DMS 273 (cell line): ENCODE measurements at regions not wholly inside any gene's neighbourhood (a gene's known extent, or its start where the extent isn't known, plus 50 kb on each side); places are given as distances from the start of the nearest gene placed in this dataset.
A peak's percentile ranks its signal among the peaks of the same experiment; 100 is the strongest.

Experiments used
- DNase-seq: peaks from one replicate; lab custom pipeline; 2025; ENCODE audit not compliant: unreplicated experiment; lab: John Stamatoyannopoulos, UW

DNA sequence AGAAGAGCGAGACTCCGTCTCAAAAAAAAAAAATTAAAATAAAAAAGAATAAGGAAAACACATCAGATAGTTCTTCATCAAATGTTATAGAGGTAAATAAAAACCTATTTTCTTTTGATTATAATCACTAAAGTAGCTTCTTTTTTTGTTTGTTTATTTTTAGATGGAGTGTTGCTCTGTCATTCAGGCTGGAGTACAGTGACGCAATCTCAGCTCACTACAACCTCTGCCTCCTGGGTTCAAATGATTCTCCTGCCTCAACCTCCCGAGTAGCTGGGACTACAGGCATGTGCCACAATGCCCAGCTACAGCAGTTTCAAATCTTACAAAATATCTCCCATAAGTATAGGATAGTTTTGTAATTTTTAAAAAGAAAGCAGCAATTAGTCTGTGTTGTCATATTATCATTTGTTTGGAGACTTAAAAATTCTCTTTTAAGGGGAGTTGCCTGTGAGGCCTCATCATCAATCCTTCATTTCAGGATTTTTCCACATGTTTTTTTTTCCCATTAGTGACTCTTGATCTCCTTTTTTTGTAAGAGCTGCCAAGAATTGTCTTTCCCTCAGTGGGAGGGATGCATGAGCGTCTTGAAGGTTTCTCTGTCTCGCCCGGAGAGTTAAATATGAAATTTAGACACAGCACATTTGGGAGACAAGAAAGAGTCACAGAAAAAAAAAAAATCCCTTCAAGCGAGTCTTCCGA, 275.9 kb downstream of the CDCA7 start:
- DNase-seq = no peak

DNA sequence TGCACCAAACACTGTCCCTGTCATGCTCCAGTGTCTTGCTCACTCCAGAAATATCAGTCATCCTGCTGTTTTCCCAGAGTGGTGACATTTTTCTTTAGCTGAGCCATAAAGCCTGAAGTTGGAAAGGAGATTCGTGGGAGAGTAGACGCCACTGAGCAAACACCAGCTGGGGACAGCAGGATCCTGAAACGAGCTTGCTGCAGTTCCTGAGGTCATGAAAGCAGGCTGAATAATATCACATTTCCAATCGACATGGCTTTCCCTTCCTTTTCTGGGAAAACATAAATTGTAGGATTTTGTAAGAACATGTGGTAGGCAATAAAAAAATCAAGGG, 276.4 kb downstream of the CDCA7 start:
- DNase-seq = peak; percentile 26

DNA sequence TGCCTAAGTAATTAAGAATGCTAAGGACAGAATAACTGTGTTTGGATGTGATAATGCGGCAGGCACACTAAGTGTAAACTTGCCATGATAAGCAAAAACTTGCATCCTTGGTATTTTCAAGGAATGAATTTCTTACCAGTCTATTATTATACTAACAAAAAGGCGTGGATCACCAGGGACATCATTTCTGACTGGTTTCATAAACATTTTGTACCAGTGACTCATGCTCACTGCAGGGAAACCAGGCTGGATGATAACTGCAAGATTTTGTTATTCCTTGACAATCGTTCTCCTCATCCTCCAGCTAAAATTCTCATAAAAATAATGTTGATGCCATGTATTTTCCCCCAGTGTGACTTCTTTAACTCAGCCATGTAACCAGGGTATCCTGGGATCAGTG, 289.5 kb downstream of the CDCA7 start:
- no peak for DNase-seq

DNA sequence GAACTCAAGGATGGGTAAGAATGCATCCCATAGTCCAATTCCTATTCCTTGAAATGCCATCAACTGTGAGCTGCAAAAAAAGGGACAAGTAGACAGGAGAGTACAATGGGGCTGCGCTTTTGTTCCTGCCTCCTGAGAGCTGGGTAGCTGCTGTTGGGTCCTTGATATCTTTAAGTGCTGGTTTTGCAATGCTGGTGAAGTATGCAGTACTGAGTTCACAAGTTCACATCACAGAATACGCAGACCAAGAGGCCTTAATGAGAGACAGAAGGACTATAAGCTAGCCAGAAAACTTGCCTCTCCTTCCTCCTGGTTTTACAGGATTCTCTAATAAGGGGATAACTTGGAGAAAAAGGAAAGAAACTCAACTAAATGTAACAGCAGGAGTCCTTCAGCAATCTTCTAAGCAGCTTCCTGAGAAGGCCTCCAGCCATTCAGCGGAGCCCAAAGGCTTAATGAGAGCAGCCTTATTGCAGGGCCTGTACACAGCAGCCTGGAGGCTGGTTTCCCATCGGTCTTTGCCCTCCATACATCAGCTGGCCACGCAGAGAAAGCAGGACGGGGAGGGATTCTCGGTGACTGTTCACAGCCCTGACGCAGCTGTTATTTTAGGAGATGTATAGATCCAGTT, 293.1 kb downstream of the CDCA7 start:
- no peak for DNase-seq

DNA sequence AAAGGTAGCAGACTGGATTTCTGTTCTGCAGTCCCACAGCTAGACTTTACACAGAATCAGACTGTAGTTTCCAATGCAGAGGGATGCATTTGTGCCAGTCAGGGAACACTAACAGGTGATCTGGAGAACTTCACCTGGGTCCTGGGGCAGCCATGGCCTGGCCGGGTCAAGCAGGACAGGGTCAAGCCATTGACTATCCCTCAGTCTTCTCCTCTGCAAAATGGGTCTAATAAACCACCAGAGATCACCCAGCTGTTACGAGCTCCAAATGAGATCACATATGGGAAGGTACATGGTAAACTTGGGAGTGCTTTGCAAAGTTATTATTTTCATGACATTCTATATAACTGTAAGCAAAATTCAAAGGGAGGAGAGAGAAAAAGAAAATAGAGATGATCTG, 294.1 kb downstream of the CDCA7 start:
- DNase-seq = no peak

DNA sequence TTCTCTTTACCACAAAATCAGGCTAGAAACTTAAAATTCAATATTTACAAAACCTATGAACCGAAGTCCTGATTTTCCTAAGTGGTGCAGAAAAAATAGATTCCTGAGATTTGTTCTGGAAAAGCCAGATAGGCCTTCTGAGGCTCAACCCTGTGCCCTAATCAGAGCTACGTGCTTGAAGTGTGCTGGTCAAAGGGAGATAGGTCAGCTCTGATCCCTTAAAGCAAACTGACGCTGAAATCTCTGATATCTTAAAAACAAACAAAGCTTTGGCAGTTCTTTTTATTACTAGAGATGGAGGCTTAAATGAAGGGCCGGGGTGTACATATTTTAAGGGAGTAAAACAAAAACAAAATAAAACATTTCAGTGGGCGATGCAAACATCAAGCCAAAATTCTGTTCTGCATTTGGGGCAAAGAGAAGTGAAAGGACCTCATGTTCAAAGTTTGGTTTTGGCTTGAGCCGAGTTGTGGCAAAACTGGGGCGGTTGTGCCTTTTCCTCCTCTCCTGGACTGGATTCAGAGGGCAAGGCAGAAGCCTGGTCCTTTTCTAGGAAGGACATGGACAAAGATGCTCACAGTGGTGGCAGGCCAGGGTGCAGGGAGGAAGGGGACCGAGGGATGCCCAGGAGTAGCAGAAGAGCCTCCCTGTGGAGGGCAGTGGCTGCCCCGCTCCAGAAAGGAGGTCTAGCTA, 295.0 kb downstream of the CDCA7 start:
- DNase-seq = no peak

DNA sequence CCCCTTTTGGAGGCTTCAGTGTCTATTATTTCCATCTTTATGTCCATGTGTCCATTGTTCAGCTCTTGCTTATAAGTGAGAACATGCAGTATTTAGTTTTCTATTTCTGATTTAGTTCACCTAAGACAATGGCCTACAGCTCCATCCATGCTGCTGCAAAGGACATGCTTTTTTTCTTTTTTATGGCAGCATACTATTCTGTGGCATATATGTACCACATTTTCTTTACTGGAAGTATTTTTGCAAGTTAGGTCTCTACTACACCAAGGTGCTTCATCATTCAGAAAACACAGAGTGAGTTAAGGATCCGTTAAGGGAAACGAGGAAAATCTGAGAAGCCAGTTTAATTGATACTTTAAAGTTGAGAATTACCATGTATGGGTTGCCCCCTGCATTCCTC, 297.2 kb downstream of the CDCA7 start:
- DNase-seq = no peak

DNA sequence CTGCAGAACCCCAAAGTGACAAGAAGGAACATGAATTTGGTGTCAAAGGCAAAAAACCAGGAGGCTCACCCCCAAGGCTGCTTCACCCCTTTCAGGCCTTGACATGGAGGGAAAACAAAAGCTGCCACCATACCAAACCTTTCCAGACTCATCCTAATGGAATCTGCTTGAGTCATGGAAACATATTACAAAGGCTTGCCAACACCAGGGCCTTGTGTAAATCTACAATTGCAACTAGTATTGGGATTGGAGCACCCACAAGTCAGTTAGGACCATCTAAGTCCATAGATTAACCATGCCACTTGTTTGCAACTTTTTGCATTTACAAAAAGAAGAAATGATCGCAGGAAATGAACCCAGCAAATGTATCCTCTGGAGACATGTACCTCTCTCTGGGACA, 297.6 kb downstream of the CDCA7 start:
- no peak for DNase-seq

DNA sequence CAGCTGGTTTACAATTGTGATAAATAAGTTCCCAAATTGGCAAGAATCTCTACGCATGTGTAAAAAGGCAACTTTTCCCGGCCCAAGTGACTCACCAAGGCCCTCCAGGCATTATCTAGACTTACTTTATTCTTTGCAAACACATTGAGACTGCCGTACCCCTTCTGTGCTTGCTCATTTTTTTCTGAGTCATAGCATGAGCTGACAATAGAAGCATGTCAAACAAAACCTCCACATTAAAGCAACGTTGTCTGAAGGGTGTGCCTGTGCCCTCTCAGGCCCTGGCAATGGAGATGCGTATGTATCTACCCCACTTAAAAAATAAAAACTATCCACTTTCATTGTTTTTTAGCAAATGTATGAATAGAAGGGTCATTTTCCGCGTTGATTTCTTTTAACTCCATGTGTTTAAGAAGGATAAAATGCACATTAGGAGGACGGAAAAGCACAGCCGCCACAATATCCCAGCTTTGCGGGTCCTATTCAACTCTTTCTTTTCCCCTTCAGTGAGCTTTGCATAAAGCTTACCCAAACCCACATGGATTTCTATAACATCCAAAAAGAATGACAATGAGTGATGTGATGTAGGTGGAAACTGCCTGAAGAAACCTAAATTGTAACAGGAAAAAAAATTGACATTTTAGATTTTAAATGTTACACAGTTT, 298.2 kb downstream of the CDCA7 start:
- peak; percentile 8 for DNase-seq

DNA sequence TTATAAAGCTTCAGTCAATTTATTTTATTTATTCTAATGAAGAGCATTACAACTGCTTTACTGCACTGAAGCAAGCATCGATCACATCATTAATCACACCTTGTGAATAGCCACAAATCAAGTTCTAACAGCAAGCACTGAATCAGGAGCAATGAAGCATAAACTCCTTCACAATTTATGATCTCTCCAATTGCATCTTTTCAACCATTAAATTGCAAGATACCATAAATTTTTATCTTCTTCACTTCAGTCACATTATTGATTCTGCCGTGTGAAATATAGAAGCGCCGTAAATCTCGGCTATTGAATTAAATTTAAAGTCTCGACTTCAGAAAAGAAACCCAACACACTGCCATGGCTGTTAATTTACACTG, 298.7 kb downstream of the CDCA7 start:
- no peak for DNase-seq

DNA sequence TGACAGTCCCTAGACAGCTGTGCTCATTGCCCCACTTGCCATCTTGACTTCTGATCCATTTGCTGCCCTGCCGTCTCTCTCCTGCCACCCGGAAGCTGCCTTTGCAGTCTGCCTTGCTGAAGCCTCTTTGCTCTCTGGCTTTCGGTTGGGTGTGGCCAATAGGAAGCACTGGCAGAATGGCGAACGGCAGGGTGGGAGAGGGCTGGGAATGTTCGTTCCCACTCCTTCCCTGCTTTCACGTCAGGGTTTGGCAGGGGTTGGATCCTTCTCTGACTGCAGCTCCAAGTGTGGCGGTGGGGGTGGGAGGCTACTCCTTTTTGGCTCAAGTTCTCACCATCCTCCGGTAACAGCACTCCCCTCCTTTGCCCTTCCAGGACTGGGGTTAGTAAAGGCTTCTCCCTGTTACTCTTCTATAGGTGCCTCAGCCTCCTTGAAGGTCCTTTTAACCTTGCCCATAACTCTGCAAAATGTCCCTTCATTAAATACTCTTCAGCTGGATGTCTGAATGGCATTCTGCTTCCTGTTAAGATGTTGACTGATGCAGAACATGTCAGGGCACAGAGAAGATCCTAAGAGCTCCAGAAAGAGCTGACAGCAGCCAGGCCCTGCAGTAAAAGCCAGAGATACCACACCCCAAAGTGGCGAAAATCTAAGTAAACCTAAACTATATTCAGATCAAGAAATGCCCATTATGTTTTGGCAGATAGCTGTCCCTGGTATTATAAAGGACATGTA, 299.7 kb downstream of the CDCA7 start:
- peak; percentile 32 for DNase-seq

DNA sequence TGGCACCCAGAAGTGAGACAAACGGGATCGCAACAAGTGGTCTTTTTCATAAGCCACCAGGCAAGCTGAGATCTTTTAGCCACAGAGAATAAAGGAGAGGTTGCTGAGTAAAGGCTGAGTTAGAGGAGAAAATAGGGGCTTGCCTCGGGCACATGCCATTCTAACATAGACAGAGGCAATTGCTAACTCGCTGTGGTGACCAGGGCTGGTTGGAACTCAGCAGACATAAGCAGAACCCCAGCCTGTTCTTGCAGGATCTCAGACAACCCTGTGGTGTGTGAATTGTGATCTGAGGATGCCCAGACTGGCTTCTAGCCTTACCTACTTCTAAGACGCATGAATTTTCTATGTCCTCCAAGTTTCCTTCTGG, 300.2 kb downstream of the CDCA7 start:
- no peak for DNase-seq

DNA sequence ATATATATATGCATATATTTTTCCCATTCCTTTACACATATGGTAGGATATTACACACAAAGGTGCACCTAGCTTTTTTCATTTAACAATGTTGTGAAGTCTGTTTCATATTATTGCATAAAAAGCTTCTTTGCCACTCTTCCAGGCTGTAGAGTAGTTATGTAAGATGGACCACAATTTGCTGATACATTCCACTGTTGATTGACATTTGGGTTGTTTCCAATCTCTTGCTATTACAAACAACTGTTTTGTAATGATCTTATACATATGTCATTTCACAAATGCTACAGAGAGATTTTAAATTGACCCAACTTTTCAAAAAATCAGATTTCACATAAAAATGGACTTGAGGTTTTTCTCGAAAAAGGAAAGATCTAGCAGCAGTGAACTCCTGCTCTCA, 301.4 kb downstream of the CDCA7 start:
- DNase-seq = no peak

DNA sequence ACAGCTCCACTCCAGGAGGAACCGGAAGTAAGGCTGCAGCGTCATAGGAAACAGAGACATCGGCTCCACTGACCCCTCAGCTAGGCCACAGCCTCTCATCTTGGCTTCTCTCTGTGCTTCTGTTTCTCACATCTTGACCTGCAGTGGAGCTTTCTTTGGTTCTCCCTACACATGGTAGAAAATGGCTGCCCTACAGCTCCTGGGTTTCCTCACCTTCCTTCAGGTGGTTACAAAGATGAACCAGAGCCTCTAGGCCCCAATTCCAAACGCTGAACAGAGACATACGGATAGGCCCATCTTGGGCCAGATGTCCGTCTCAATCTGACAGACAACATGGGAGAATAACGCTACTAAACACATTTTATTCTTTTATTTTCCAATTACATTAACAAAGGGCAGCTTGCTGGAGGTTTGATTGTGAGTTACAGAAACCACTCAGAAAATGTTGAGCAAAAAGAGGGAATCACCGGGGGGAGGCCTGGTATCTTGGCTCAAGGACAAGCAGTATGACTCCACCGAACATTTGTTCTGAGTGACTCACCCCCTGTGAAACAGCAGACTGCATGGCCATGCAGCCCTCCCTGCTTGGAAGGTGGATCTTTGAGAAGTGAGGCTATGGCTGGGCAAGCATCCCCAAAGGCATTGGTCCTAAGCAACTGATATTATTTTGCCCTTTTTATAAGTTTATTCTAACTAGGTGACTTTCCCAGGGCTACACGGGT, 303.5 kb downstream of the CDCA7 start:
- DNase-seq = peak; percentile 63

DNA sequence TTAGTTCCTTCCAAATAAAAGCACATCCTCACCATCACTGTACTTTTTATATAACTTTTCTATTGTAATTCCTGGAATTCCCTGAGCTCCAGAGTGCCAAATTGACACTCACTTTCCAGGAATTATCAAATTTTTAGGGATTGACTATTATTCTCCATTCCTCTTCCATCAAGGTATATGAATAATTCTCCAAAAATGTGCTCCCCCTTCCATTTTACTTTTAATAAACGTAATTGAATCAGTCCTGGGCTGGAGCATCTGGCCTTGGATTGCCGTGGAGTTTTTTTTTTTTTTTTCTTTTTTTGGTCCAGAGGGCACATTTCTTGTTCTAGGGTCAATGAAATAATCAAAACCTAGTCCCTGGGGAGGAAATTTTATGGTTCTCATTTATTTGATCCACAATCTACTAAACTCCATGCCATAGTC, 304.3 kb downstream of the CDCA7 start:
- no peak for DNase-seq

DNA sequence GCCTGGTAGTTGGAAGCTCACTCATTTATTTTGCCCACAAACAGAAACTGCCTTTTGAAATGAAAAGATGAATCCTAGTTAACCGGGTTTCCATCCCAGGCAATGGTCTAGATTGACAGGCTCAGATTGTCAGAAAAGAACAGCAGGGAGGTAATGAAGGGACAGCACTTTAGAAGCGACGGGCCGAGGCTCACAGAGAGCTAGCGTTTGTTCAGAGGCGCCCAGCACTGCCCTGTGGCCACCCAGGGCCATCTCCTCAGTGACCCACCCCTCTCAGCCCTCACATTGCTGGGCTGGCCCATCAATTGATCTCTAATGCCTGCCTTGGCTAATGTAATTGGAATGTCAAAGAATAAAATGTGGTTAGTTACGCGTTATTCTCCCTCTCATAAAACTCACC, 304.8 kb downstream of the CDCA7 start:
- no peak for DNase-seq

DNA sequence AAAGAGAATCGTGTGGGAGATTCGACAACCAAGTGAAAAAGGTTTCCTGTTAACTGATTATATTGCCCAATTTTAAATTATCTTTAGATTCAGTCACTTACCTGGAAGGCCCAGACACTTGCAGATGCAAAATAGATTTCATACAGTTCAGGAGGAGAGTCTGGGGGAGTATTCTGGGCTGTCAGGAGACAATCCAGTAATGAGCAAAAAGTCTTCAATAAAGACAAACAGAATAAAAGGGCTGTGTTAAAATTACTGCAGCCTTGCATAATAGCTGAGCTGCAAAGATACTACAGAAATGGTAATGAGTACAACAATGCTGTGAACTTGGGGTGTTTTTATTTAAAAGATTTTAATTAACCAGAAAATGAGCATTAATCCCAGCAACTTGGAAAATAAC, 303.6 kb downstream of the SP3 start:
- no peak for DNase-seq

DNA sequence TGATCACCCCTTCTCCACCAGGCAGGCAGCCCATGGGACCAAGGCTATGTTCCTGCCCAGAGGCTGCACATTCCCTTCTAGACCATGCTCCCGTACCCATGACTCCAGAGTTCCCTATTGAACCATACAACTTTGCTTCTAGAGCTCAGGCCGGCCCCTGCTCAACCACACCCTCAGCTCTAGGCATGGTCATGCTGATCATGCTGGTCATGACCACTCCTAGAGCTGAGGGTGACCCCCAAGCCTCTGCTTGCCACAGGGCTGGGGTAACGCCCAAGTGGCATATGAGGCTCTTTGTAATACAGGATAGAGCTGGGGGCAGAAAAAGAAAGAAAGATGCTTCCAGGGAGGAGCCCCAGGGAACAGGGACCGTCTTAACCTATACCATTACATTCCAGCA, 301.8 kb downstream of the SP3 start:
- no peak for DNase-seq

DNA sequence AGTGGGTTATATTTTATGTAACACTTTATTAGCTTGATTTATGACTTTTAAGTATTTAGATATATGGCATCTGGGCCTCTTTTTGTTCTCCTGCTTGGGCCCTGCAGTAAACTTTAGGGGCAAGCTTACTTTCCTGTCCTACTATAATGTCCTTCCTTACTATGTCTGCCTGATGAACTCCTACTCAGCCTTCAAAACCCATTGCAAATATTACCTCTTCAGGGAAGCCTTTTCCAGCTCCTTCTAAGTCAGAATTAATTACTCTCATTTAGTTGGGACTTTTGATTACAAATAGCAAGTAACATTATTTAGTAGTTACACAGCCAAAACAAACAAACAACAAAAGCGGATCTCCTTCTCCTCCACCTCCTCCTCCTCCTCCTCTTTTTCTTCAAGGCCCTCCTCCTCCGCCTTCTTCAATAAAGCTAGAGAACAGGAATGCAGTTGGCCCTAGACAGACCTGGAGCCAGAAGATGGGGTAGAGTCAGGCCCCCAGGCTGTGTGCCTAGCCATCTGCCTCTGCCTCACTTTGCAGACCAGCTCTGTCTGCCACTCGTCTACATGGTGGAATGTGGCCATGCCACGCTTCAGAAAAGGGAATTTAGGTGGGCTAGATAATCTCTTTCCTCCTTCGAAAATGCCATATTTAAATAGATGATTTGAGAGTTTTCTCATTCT, 301.2 kb downstream of the SP3 start:
- DNase-seq = no peak

DNA sequence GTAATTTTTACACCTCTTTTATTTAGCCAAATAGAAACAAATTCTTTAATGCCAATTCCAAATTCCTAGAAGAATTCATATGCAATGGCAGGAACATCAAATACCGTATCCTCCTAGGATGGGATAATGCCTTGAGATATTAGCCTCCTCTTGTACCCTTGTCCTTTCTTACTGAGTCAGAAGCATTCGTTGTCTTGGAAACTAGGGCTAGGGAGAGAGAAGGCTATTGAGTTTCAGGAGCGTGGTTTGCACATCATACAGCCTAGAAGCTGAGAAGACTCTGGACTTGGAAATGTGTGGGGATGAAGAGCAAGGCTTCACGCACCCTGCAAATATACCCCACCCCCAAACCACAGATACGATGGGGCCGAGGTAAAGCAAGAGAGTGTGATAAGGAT, 300.7 kb downstream of the SP3 start:
- DNase-seq = peak; percentile 15
